HG03045 (cell line): ENCODE measurements at regions not wholly inside any gene's neighbourhood (a gene's known extent, or its start where the extent isn't known, plus 50 kb on each side); places are given as distances from the start of the nearest gene placed in this dataset.
"Not testable (repeated sequence)": the region's sequence is repeated elsewhere in the genome, so short reads cannot be mapped to it uniquely, and the experiment has no call there.

Source experiments
- ATAC-seq: cut with Tn5 transposase; IDR thresholded peaks from one replicate; pipeline ENCODE4 v1.9.1; 2021; ENCODE audit warnings: mild to moderate bottlenecking, moderate library complexity; ENCODE audit not compliant: unreplicated experiment

GRCh38 chr5:57398413-57399093 is 84.1 kb downstream of the ACTBL2 start:
- ATAC-seq, result no peak

GRCh38 chr5:57396701-57397100 is 85.9 kb downstream of the ACTBL2 start:
- ATAC-seq, result no peak

- ATAC-seq, result no peak
Observed at GRCh38 chr5:57394421-57395210, 88.0 kb downstream of the ACTBL2 start.

- ATAC-seq, result no peak
Observed at GRCh38 chr5:57386958-57387357, 95.7 kb downstream of the ACTBL2 start.

- ATAC-seq, result no peak
Observed at GRCh38 chr5:57383093-57383861, 99.3 kb downstream of the ACTBL2 start.

GRCh38 chr5:57382655-57383054 is 100.0 kb downstream of the ACTBL2 start:
- ATAC-seq, result no peak

- ATAC-seq, result no peak
Observed at GRCh38 chr5:57370376-57370775, 112.2 kb downstream of the ACTBL2 start.

- ATAC-seq, result no peak
Observed at GRCh38 chr5:57368010-57368409, 114.6 kb downstream of the ACTBL2 start.

GRCh38 chr5:57366744-57367143 is 115.9 kb downstream of the ACTBL2 start:
- ATAC-seq, result no peak

- ATAC-seq, result no peak
Observed at GRCh38 chr5:57362951-57363350, 119.7 kb downstream of the ACTBL2 start.

GRCh38 chr5:57360871-57361270 is 121.7 kb downstream of the ACTBL2 start:
- ATAC-seq, result no peak

- no peak for ATAC-seq
Observed at GRCh38 chr5:57358796-57359592, 123.6 kb downstream of the ACTBL2 start.

GRCh38 chr5:57356850-57357249 is 125.8 kb downstream of the ACTBL2 start:
- ATAC-seq, result not testable (repeated sequence)

GRCh38 chr5:57349214-57349613 is 133.4 kb downstream of the ACTBL2 start:
- ATAC-seq, result no peak

GRCh38 chr5:57348376-57349140 is 134.1 kb downstream of the ACTBL2 start:
- no peak for ATAC-seq

GRCh38 chr5:57346328-57346727 is 136.3 kb downstream of the ACTBL2 start:
- ATAC-seq, result no peak

GRCh38 chr5:57341380-57341979 is 141.1 kb downstream of the ACTBL2 start:
- ATAC-seq, result no peak

- ATAC-seq, result no peak
Observed at GRCh38 chr5:57340681-57341080, 141.9 kb downstream of the ACTBL2 start.

GRCh38 chr5:57339521-57339920 is 143.1 kb downstream of the ACTBL2 start:
- ATAC-seq, result no peak

GRCh38 chr5:57338868-57339340 is 143.7 kb downstream of the ACTBL2 start:
- ATAC-seq, result no peak
